Liver (tissue), 8 donors: ENCODE measurements at regions not wholly inside any gene's neighbourhood (a gene's known extent, or its start where the extent isn't known, plus 50 kb on each side); places are given as distances from the start of the nearest gene placed in this dataset.
"Not testable (repeated sequence)": the region's sequence is repeated elsewhere in the genome, so short reads cannot be mapped to it uniquely, and the experiment has no call there.

Experiments
- DNase-seq: peaks from one replicate; pipeline ENCODE4 v3.0.0-alpha.2; 2017; ENCODE audit warnings: low spot score
- H3K27ac ChIP-seq, 2 donors: one replicate each; pipeline ENCODE4 v1.7.0; 2013; ENCODE audit warnings: inconsistent platforms in 2 of 2, low read length in 2 of 2, control low read depth in 1 of 2, low read depth in 1 of 2, mild to moderate bottlenecking in 1 of 2
- H3K27me3 ChIP-seq, 4 donors: one replicate each; pipeline versions ENCODE4 v1.6.1 to v1.7.0; 2013; ENCODE audit warnings: low read length in 3 of 4, inconsistent platforms in 1 of 4, mild to moderate bottlenecking in 1 of 4, moderate library complexity in 1 of 4; ENCODE audit not compliant: control insufficient read depth in 4 of 4, insufficient read depth in 4 of 4
- H3K36me3 ChIP-seq, 4 donors: one replicate each; pipeline versions ENCODE4 v1.6.1 to v1.7.0; 2013; ENCODE audit warnings: low read length in 3 of 4, mild to moderate bottlenecking in 3 of 4, low read depth in 1 of 4, moderate library complexity in 1 of 4; ENCODE audit not compliant: control insufficient read depth in 4 of 4, insufficient read depth in 3 of 4
- H3K4me1 ChIP-seq, 4 donors: one replicate each; pipeline versions ENCODE4 v1.6.1 to v1.7.0; 2013; ENCODE audit warnings: low read length in 3 of 4, mild to moderate bottlenecking in 3 of 4, moderate library complexity in 1 of 4; ENCODE audit not compliant: control insufficient read depth in 4 of 4, insufficient read depth in 4 of 4
- H3K4me3 ChIP-seq, 3 donors: one replicate each; pipeline versions ENCODE4 v1.6.1 to v1.7.0; 2013; ENCODE audit warnings: low read length in 3 of 3, control low read depth in 1 of 3, low read depth in 1 of 3, mild to moderate bottlenecking in 1 of 3
- H3K9ac ChIP-seq, 2 donors: one replicate each; pipeline ENCODE4 v1.7.0; 2013; ENCODE audit warnings: low read length in 2 of 2, mild to moderate bottlenecking in 2 of 2, moderate library complexity in 2 of 2, control low read depth in 1 of 2, low read depth in 1 of 2
- H3K9me3 ChIP-seq, 4 donors: one replicate each; pipeline versions ENCODE4 v1.6.1 to v1.7.0; 2013; ENCODE audit warnings: low read length in 3 of 4; ENCODE audit not compliant: control insufficient read depth in 4 of 4
- FOXA1 ChIP-seq: IDR thresholded peaks from 2 replicates; pipeline ENCODE4 v1.6.1; 2016; ENCODE audit warnings: antibody characterized with exemption
- FOXA2 ChIP-seq: IDR thresholded peaks from 2 replicates; pipeline ENCODE4 v1.6.1; 2016; ENCODE audit warnings: antibody characterized with exemption
- GABPA ChIP-seq, 2 donors: IDR thresholded peaks in 1 of 2; conservative IDR thresholded peaks in 1 of 2; 2 replicates each; pipeline ENCODE4 v1.6.1; 2016; ENCODE audit warnings: antibody characterized with exemption in 2 of 2, mild to moderate bottlenecking in 1 of 2, moderate library complexity in 1 of 2
- HNF4G ChIP-seq: IDR thresholded peaks from 2 replicates; pipeline ENCODE4 v1.6.1; 2016; ENCODE audit warnings: antibody characterized with exemption
- JUND ChIP-seq, 2 donors: IDR thresholded peaks; 2 replicates each; pipeline ENCODE4 v1.6.1; 2016; ENCODE audit warnings: antibody characterized with exemption in 2 of 2
- NR2F2 ChIP-seq: IDR thresholded peaks from 2 replicates; pipeline ENCODE4 v1.6.1; 2016; ENCODE audit warnings: antibody characterized with exemption
- RAD21 ChIP-seq, 2 donors: IDR thresholded peaks; 2 replicates each; pipeline ENCODE4 v1.6.1; 2016; ENCODE audit warnings: antibody characterized with exemption in 2 of 2, mild to moderate bottlenecking in 2 of 2
- RXRA ChIP-seq, 2 donors: IDR thresholded peaks; 2 replicates each; pipeline ENCODE4 v1.6.1; 2017 to 2018; ENCODE audit warnings: antibody characterized with exemption in 2 of 2, mild to moderate bottlenecking in 1 of 2
- SP1 ChIP-seq: IDR thresholded peaks from 2 replicates; pipeline ENCODE4 v1.6.1; 2018; ENCODE audit warnings: antibody characterized with exemption, mild to moderate bottlenecking
- TAF1 ChIP-seq: conservative IDR thresholded peaks from 2 replicates; pipeline ENCODE4 v1.6.1; 2016; ENCODE audit warnings: antibody characterized with exemption, mild to moderate bottlenecking
- WGBS: extraction: QIAGEN DNeasy Blood & Tissue Kit; methylation state at CpG from one replicate; pipeline ENCODE4 v1.1.7; 2013; 5-methylcytosine and 5-hydroxymethylcytosine counted together
- TF ChIP-seq, protein P1 (sequence below): IDR thresholded peaks from 2 replicates; pipeline ENCODE4 v1.6.1; 2016; ENCODE audit warnings: antibody characterized with exemption
- TF ChIP-seq, protein P2 (sequence below): IDR thresholded peaks from 2 replicates; pipeline ENCODE4 v1.6.1; 2016; ENCODE audit warnings: antibody characterized with exemption
- TF ChIP-seq, protein P3 (sequence below): fragments of 150-350 bp; IDR thresholded peaks from 2 replicates; pipeline ENCODE4 v1.5.1; 2017; ENCODE audit warnings: improper control_type of control experiment, low read depth, low read length; ENCODE audit not compliant: missing input control
- donor health status: healthy.
- donor health status: healthy.
- donor health status: healthy.
- donor health status: healthy.
- donor health status: healthy.

DNA sequence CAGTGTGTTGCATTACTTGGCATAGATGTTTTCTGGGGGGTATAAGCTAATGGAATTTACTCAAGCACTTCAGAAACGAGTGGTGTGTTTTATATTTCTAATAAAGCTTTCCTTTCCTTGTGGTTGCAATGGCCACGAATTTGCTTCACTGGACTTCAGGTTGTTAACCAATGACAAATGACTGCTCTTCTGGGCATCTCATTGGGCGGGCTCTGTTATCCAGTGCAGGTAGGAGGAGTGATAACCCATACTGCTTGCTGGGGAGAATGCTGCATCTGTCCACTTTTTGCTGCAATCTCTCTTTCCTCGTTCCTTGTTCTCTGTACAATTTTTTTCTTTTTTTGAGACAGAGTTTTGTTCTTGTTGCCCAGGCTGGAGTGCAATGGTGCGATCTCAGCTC lies 80.0 kb upstream of the RPH3A start:
- no peaks in the 10 kb centered on the region for H3K36me3 ChIP-seq
- H3K9me3 ChIP-seq = no peaks in the 10 kb centered on the region
- no peak overlapping the region for H3K4me3 ChIP-seq
- no peak overlapping the region for H3K27ac ChIP-seq
- no peaks in the 10 kb centered on the region for H3K4me1 ChIP-seq
- TF ChIP-seq GABPA (IDR thresholded peaks at IDR 0.05 in 1 of 2, conservative IDR thresholded peaks at IDR 0.05 in 1 of 2) = no peak
- no peak for TF ChIP-seq FOXA2
- no peak for TF ChIP-seq FOXA1
- TF ChIP-seq JUND (IDR thresholded peaks at IDR 0.05) = no peak
- TF ChIP-seq HNF4G = no peak
- no peak for TF ChIP-seq SP1
- DNase-seq = no peak
- 60% methylated on average over 5 of the region's 5 CpGs for WGBS
- H3K27me3 ChIP-seq = no peaks in the 10 kb centered on the region
- no peak overlapping the region for H3K9ac ChIP-seq

DNA sequence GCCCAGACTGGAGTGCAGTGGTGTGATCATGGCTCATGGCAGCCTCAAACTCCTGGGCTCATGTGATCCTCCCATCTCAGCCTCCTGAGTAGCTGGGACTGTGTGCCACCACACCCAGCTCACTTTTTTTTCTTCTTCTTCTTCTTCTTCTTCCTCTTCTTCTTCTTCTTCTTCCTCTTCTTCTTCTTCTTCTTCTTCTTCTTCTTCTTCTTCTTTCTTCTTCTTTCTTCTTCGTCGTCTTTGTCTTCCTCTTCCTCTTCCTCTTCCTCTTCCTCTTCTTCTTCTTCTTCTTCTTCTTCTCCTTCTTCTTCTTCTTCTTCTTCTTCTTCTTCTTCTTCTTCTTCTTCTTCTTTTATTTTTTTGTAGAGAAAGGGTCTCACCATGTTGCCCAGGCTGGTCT lies 78.8 kb upstream of the RPH3A start:
- not testable (repeated sequence) for H3K4me3 ChIP-seq, H3K4me1 ChIP-seq, DNase-seq, H3K9ac ChIP-seq, H3K9me3 ChIP-seq, H3K27ac ChIP-seq, H3K27me3 ChIP-seq, H3K36me3 ChIP-seq
- 59% methylated on average over 2 of the region's 2 CpGs for WGBS

DNA sequence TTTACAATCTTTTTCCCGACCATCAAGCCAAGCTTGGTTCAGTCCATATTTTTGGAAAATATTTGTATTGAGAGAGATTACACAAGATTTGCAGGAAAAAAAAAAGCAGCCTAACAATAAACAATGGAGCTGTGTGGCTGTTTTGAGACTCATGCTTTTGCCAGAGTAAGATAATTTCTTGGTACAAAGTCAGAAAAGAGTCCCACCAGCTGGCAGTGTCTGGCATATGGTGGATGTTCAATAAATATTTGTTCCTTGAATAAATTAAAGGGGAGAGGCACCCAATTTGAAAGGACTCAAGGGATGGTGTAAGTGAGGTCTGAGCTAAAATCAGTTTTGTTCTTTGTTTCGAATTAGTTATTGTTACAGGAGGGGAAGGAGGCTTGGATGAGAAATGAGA lies 78.1 kb upstream of the RPH3A start:
- H3K4me1 ChIP-seq = no peaks in the 10 kb centered on the region
- TF ChIP-seq FOXA1 (no peak), RAD21 (IDR thresholded peaks at IDR 0.05) (no peak), SP1 (no peak), FOXA2 (no peak), HNF4G (no peak), JUND (IDR thresholded peaks at IDR 0.05) (no peak), RXRA (IDR thresholded peaks at IDR 0.05) (no peak), NR2F2 (no peak), TAF1 (no peak), GABPA (IDR thresholded peaks at IDR 0.05 in 1 of 2, conservative IDR thresholded peaks at IDR 0.05 in 1 of 2) (no peak)
- TF ChIP-seq, protein P1, sequence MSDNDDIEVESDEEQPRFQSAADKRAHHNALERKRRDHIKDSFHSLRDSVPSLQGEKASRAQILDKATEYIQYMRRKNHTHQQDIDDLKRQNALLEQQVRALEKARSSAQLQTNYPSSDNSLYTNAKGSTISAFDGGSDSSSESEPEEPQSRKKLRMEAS = no peak
- TF ChIP-seq, protein P2, sequence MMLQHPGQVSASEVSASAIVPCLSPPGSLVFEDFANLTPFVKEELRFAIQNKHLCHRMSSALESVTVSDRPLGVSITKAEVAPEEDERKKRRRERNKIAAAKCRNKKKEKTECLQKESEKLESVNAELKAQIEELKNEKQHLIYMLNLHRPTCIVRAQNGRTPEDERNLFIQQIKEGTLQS = no peak
- TF ChIP-seq, protein P3, sequence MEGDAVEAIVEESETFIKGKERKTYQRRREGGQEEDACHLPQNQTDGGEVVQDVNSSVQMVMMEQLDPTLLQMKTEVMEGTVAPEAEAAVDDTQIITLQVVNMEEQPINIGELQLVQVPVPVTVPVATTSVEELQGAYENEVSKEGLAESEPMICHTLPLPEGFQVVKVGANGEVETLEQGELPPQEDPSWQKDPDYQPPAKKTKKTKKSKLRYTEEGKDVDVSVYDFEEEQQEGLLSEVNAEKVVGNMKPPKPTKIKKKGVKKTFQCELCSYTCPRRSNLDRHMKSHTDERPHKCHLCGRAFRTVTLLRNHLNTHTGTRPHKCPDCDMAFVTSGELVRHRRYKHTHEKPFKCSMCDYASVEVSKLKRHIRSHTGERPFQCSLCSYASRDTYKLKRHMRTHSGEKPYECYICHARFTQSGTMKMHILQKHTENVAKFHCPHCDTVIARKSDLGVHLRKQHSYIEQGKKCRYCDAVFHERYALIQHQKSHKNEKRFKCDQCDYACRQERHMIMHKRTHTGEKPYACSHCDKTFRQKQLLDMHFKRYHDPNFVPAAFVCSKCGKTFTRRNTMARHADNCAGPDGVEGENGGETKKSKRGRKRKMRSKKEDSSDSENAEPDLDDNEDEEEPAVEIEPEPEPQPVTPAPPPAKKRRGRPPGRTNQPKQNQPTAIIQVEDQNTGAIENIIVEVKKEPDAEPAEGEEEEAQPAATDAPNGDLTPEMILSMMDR = no peak
- DNase-seq = no peak
- no peak overlapping the region for H3K27ac ChIP-seq
- H3K9ac ChIP-seq = no peak overlapping the region
- WGBS = 71% methylated on average over 2 of the region's 2 CpGs
- H3K27me3 ChIP-seq = no peaks in the 10 kb centered on the region
- H3K4me3 ChIP-seq = no peak overlapping the region
- no peaks in the 10 kb centered on the region for H3K9me3 ChIP-seq
- no peaks in the 10 kb centered on the region for H3K36me3 ChIP-seq
